ENCODE measurements at regions not wholly inside any gene's neighbourhood (a gene's known extent, or its start where the extent isn't known, plus 50 kb on each side); places are given as distances from the start of the nearest gene placed in this dataset.
A peak's percentile ranks its signal among the peaks of the same experiment; 100 is the strongest.
"Not testable (repeated sequence)": the region's sequence is repeated elsewhere in the genome, so short reads cannot be mapped to it uniquely, and the experiment has no call there.

GRCh38 chr5:32869216-32869615, 158.1 kb downstream of the NPR3 start:
- no peak for TF ChIP-seq CTCF (IDR thresholded peaks at IDR 0.05; ENCODE audit: low read length, missing control alignments)
- no peak overlapping the region for H3K4me3 ChIP-seq (replicated peaks; ENCODE audit: low read depth, low read length)
- no peak for DNase-seq (ENCODE audit: low read depth)

- no peak for TF ChIP-seq CTCF (IDR thresholded peaks at IDR 0.05; ENCODE audit: low read length, missing control alignments)
- DNase-seq (ENCODE audit: low read depth) = no peak
- H3K4me3 ChIP-seq (replicated peaks; ENCODE audit: low read depth, low read length) = no peak overlapping the region
Measured at GRCh38 chr5:32876791-32877190, 165.7 kb downstream of the NPR3 start.

GRCh38 chr5:32879364-32879763, 168.2 kb downstream of the NPR3 start:
- H3K4me3 ChIP-seq (replicated peaks; ENCODE audit: low read depth, low read length); DNase-seq (ENCODE audit: low read depth): not testable (repeated sequence)

GRCh38 chr5:32880796-32881195, 169.7 kb downstream of the NPR3 start:
- TF ChIP-seq CTCF (IDR thresholded peaks at IDR 0.05; ENCODE audit: low read length, missing control alignments) = no peak
- no peak overlapping the region for H3K4me3 ChIP-seq (replicated peaks; ENCODE audit: low read depth, low read length)
- no peak for DNase-seq (ENCODE audit: low read depth)

- no peak overlapping the region for H3K4me3 ChIP-seq (replicated peaks; ENCODE audit: low read depth, low read length)
- no peak for TF ChIP-seq CTCF (IDR thresholded peaks at IDR 0.05; ENCODE audit: low read length, missing control alignments)
- DNase-seq (ENCODE audit: low read depth) = no peak
Measured at GRCh38 chr5:32887390-32887789, 176.3 kb downstream of the NPR3 start.

GRCh38 chr5:32889078-32889477, 178.0 kb downstream of the NPR3 start:
- no peak for DNase-seq (ENCODE audit: low read depth)
- no peak for TF ChIP-seq CTCF (IDR thresholded peaks at IDR 0.05; ENCODE audit: low read length, missing control alignments)
- H3K4me3 ChIP-seq (replicated peaks; ENCODE audit: low read depth, low read length) = no peak overlapping the region

GRCh38 chr5:32903613-32904012, 192.5 kb downstream of the NPR3 start:
- no peak overlapping the region for H3K4me3 ChIP-seq (replicated peaks; ENCODE audit: low read depth, low read length)
- TF ChIP-seq CTCF (IDR thresholded peaks at IDR 0.05; ENCODE audit: low read length, missing control alignments) = no peak
- no peak for DNase-seq (ENCODE audit: low read depth)

GRCh38 chr5:32908641-32909040, 197.5 kb downstream of the NPR3 start:
- H3K4me3 ChIP-seq (replicated peaks; ENCODE audit: low read depth, low read length) = no peak overlapping the region
- peak; percentile 2 for DNase-seq (ENCODE audit: low read depth)
- TF ChIP-seq CTCF (IDR thresholded peaks at IDR 0.05; ENCODE audit: low read length, missing control alignments) = no peak
